ENCODE measurements at regions not wholly inside any gene's neighbourhood (a gene's known extent, or its start where the extent isn't known, plus 50 kb on each side); places are given as distances from the start of the nearest gene placed in this dataset.
"Not testable (repeated sequence)": the region's sequence is repeated elsewhere in the genome, so short reads cannot be mapped to it uniquely, and the experiment has no call there.

- Mint-ChIP-seq H3K9me3 (no peaks in the 10 kb centered on the region), H3K4me1 (no peaks in the 10 kb centered on the region), H3K27ac (no peak overlapping the region), H3K4me3 (no peak overlapping the region), H3K27me3 (peaks cover 5% of the 10 kb centered on the region), H3K36me3 (ENCODE audit: low read depth) (no peaks in the 10 kb centered on the region)
- intact Hi-C loops (cut with micrococcal nuclease) = no loop called here
- DNase-seq (no peak), ATAC-seq (ENCODE audit: low read depth) (no peak)
- ChIA-PET CTCF (no interaction called here), POLR2A (no interaction called here)
- TF ChIP-seq CTCF (IDR thresholded peaks at IDR 0.05) = no peak
These were observed 63.5 kb downstream of the TLNRD1 start for GRCh38 chr15:81064253-81064652.

- intact Hi-C loops (cut with micrococcal nuclease); ATAC-seq (ENCODE audit: low read depth); H3K36me3 Mint-ChIP-seq (ENCODE audit: low read depth); H3K27ac Mint-ChIP-seq; H3K9me3 Mint-ChIP-seq; H3K4me3 Mint-ChIP-seq; DNase-seq; POLR2A ChIA-PET; H3K4me1 Mint-ChIP-seq; CTCF ChIA-PET: not testable (repeated sequence)
- H3K27me3 Mint-ChIP-seq = peaks cover 14% of the 10 kb centered on the region
These were observed 66.5 kb upstream of the CFAP161 start for GRCh38 chr15:81067567-81067966.

GRCh38 chr15:81068516-81068915 is 65.6 kb upstream of the CFAP161 start:
- DNase-seq = no peak
- Mint-ChIP-seq H3K4me1 (no peaks in the 10 kb centered on the region), H3K27me3 (peaks cover 14% of the 10 kb centered on the region), H3K36me3 (ENCODE audit: low read depth) (no peaks in the 10 kb centered on the region), H3K27ac (no peak overlapping the region), H3K4me3 (no peak overlapping the region), H3K9me3 (peaks cover 4% of the 10 kb centered on the region)
- intact Hi-C loops (cut with micrococcal nuclease) = no loop called here
- TF ChIP-seq CTCF (IDR thresholded peaks at IDR 0.05) = no peak
- ChIA-PET POLR2A (no interaction called here), CTCF (no interaction called here)
- ATAC-seq (ENCODE audit: low read depth) = no peak

GRCh38 chr15:81069356-81069755 is 64.7 kb upstream of the CFAP161 start:
- peaks cover 4% of the 10 kb centered on the region for H3K9me3 Mint-ChIP-seq
- H3K4me3 Mint-ChIP-seq = no peak overlapping the region
- ChIA-PET CTCF (no interaction called here), POLR2A (no interaction called here)
- H3K27me3 Mint-ChIP-seq = peaks cover 14% of the 10 kb centered on the region
- intact Hi-C loops (cut with micrococcal nuclease) = no loop called here
- no peak for ATAC-seq (ENCODE audit: low read depth)
- H3K4me1 Mint-ChIP-seq = no peaks in the 10 kb centered on the region
- DNase-seq = no peak
- no peak overlapping the region for H3K27ac Mint-ChIP-seq
- no peaks in the 10 kb centered on the region for H3K36me3 Mint-ChIP-seq (ENCODE audit: low read depth)
- TF ChIP-seq CTCF (IDR thresholded peaks at IDR 0.05) = no peak

GRCh38 chr15:81069909-81070308 is 64.2 kb upstream of the CFAP161 start:
- Mint-ChIP-seq H3K27ac (no peak overlapping the region), H3K4me1 (no peaks in the 10 kb centered on the region), H3K27me3 (peaks cover 14% of the 10 kb centered on the region), H3K4me3 (no peak overlapping the region), H3K9me3 (peaks cover 4% of the 10 kb centered on the region), H3K36me3 (ENCODE audit: low read depth) (no peaks in the 10 kb centered on the region)
- CTCF ChIA-PET = no interaction called here
- DNase-seq (no peak), ATAC-seq (ENCODE audit: low read depth) (no peak)
- no peak for TF ChIP-seq CTCF (IDR thresholded peaks at IDR 0.05)
- intact Hi-C loops (cut with micrococcal nuclease) = no loop called here
- POLR2A ChIA-PET = no interaction called here

GRCh38 chr15:81071120-81071519 is 63.0 kb upstream of the CFAP161 start:
- CTCF ChIA-PET = no interaction called here
- Mint-ChIP-seq H3K27me3 (peaks cover 14% of the 10 kb centered on the region), H3K9me3 (peaks cover 4% of the 10 kb centered on the region), H3K4me3 (no peak overlapping the region), H3K36me3 (ENCODE audit: low read depth) (no peaks in the 10 kb centered on the region), H3K4me1 (no peaks in the 10 kb centered on the region), H3K27ac (no peak overlapping the region)
- TF ChIP-seq CTCF (IDR thresholded peaks at IDR 0.05) = no peak
- POLR2A ChIA-PET = no interaction called here
- DNase-seq (no peak), ATAC-seq (ENCODE audit: low read depth) (no peak)
- intact Hi-C loops (cut with micrococcal nuclease) = no loop called here
